Calu3 (cell line): ENCODE measurements at regions not wholly inside any gene's neighbourhood (a gene's known extent, or its start where the extent isn't known, plus 50 kb on each side); places are given as distances from the start of the nearest gene placed in this dataset.
"Not testable (repeated sequence)": the region's sequence is repeated elsewhere in the genome, so short reads cannot be mapped to it uniquely, and the experiment has no call there.

Source experiments
- BruUV-seq: library from RNA; stranded (reverse); fragments of 400-500 nt; replicated peaks from 2 replicates; lab custom pipeline; 2021; lab: Mats Ljungman, UMichigan
- CTCF ChIA-PET: fragments of 300-600 bp; sonication (Branson Sonifier 250); formaldehyde crosslinking; loops from one replicate; lab custom pipeline; 2022; ENCODE audit warnings: antibody characterized with exemption; lab: Charles Lee
- DNase-seq: peaks from one replicate; pipeline ENCODE4 v3.0.0; 2022
- H3K27ac Mint-ChIP-seq: one replicate; pipeline ENCODE4 v1.8.0; 2022; ENCODE audit warnings: mixed read lengths; ENCODE audit not compliant: unreplicated experiment
- H3K27me3 Mint-ChIP-seq: one replicate; pipeline ENCODE4 v1.8.0; 2022; ENCODE audit warnings: mixed read lengths; ENCODE audit not compliant: unreplicated experiment
- H3K36me3 Mint-ChIP-seq: one replicate; pipeline ENCODE4 v1.8.0; 2022; ENCODE audit warnings: mild to moderate bottlenecking, moderate library complexity, mixed read lengths; ENCODE audit not compliant: insufficient read depth, unreplicated experiment
- H3K4me1 Mint-ChIP-seq: one replicate; pipeline ENCODE4 v1.8.0; 2022; ENCODE audit warnings: mild to moderate bottlenecking, low read depth, mixed read lengths; ENCODE audit not compliant: unreplicated experiment
- H3K4me3 Mint-ChIP-seq: one replicate; pipeline ENCODE4 v1.8.0; 2022; ENCODE audit warnings: mild to moderate bottlenecking, low read depth, moderate library complexity, mixed read lengths; ENCODE audit not compliant: unreplicated experiment
- H3K9me3 Mint-ChIP-seq: one replicate; pipeline ENCODE4 v1.8.0; 2022; ENCODE audit warnings: low read depth, mixed read lengths; ENCODE audit not compliant: unreplicated experiment
- intact Hi-C: fragments of 100-400 bp; cut with micrococcal nuclease; formaldehyde crosslinking; loops from one replicate; pipeline ENCODE4 v1.10.0; 2022; ENCODE audit not compliant: unreplicated experiment
- TF ChIP-seq, protein P1 (sequence below): fragments of 200-600 bp; IDR thresholded peaks from one replicate; pipeline ENCODE4 v1.8.0; 2022; ENCODE audit warnings: antibody characterized with exemption; ENCODE audit not compliant: unreplicated experiment

DNA sequence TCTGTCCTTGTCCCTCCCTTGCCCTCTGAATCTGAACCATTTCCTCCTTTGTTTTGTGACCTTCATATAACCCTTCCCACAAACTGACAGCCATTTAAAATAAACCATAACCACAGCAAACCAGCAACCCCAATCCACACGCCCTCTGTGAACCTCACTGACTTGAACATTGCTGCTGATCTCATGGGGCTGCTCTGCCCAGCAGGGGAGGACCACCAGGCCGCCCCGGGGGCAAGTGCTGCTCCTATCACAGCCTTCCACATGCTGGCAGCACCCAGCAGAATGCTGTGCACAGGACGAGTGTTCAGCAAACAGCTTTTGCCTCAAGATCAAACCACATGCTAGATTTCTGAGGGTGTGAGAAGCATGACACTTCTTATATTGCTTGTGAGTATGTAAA, 73.9 kb upstream of the UXS1 start:
- no peak for DNase-seq
- peaks cover 13% of the 10 kb centered on the region for H3K36me3 Mint-ChIP-seq
- intact Hi-C loops, result loop anchor here (10.0 kb wide), 1 partner anchor 163 kb away; no protein-coding TSS in a partner anchor

DNA sequence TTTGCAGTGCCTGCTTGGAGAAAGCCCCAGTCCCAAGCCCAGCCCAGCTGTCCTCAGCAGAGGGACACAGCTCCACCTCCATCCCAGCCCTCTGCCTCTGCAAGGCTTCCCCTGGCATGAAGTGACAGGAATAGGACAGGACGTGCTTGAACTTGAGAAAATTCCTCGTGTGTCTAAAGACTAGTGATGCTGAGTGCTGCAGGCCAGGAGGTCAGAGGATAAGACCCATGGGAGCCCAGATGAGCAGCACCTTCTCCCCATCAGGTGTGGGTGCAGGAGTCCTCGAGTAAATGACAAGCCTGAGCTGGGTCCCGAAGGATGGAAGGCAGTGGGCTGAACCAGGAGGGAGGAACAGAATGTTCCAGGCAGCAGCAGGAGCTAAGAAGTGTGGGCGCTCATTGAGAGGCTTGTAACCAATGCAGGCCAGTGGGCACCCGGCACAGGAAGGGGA, 67.8 kb upstream of the UXS1 start:
- Mint-ChIP-seq H3K27ac (no peak overlapping the region), H3K27me3 (no peaks in the 10 kb centered on the region), H3K4me3 (no peak overlapping the region), H3K9me3 (no peaks in the 10 kb centered on the region), H3K4me1 (no peaks in the 10 kb centered on the region), H3K36me3 (no peaks in the 10 kb centered on the region)
- CTCF ChIA-PET, result no interaction called here
- no TSS peak for BruUV-seq
- intact Hi-C loops, result loop anchor here (10.0 kb wide), 1 partner anchor 157 kb away; no protein-coding TSS in a partner anchor
- no peak for DNase-seq
- TF ChIP-seq, protein P1, sequence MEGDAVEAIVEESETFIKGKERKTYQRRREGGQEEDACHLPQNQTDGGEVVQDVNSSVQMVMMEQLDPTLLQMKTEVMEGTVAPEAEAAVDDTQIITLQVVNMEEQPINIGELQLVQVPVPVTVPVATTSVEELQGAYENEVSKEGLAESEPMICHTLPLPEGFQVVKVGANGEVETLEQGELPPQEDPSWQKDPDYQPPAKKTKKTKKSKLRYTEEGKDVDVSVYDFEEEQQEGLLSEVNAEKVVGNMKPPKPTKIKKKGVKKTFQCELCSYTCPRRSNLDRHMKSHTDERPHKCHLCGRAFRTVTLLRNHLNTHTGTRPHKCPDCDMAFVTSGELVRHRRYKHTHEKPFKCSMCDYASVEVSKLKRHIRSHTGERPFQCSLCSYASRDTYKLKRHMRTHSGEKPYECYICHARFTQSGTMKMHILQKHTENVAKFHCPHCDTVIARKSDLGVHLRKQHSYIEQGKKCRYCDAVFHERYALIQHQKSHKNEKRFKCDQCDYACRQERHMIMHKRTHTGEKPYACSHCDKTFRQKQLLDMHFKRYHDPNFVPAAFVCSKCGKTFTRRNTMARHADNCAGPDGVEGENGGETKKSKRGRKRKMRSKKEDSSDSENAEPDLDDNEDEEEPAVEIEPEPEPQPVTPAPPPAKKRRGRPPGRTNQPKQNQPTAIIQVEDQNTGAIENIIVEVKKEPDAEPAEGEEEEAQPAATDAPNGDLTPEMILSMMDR, result no peak

More for the DNA sequence above, 73.9 kb upstream of the UXS1 start:
- Mint-ChIP-seq H3K4me3 (no peak overlapping the region), H3K27ac (no peak overlapping the region), H3K4me1 (peaks cover 9% of the 10 kb centered on the region), H3K9me3 (no peaks in the 10 kb centered on the region), H3K27me3 (no peaks in the 10 kb centered on the region)
- TF ChIP-seq, protein P1, result no peak
- CTCF ChIA-PET, result interaction anchor here (0.6 kb wide), 1 partner anchor 278 kb away, joined by 4 read pairs; no protein-coding TSS in a partner anchor
- BruUV-seq, result no TSS peak

DNA sequence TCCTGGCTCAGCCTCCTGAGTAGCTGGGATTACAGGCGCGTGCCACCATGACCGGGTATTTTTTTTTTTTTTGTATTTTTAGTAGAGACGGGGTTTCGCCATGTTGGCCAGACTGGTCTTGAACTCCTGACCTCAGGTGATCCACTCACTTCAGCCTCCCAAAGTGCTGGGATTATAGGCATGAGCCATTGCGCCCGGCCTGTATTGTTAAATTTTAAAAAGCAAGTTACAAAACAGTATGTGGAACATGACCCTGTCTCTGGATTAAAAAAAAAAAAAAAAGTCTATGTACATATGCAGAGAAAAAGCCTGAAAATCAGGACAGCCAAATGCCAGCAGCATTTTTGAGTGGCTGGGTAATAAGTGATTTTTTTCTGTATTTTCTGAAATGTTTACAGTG, 64.8 kb upstream of the UXS1 start:
- H3K4me1 Mint-ChIP-seq, H3K27ac Mint-ChIP-seq, BruUV-seq, H3K9me3 Mint-ChIP-seq, H3K4me3 Mint-ChIP-seq, CTCF ChIA-PET, intact Hi-C loops, H3K27me3 Mint-ChIP-seq, DNase-seq, H3K36me3 Mint-ChIP-seq: not testable (repeated sequence)

DNA sequence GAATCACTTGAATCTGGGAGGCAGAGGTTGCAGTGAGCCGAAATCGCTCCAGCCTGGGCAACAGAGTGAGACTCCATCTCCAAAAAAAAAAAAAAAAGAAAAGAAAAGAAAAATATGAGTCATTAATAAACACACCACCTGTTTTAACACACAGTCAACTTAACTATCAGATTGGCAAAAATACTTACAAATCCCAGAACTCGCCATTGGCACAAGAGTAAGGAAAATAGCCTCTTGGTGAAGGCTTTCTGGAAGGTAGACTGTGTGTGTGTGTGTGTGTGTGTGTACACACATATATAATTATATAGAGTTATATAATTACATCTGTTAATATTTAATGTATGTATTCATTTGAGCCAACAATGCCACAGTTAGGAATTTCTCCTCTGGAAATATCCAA, 63.7 kb upstream of the UXS1 start:
- CTCF ChIA-PET, result no interaction called here
- no peak overlapping the region for H3K27ac Mint-ChIP-seq
- no peak overlapping the region for H3K4me3 Mint-ChIP-seq
- intact Hi-C loops, result no loop called here
- TF ChIP-seq, protein P1, result no peak
- no peaks in the 10 kb centered on the region for H3K36me3 Mint-ChIP-seq
- no TSS peak for BruUV-seq
- no peak for DNase-seq
- no peaks in the 10 kb centered on the region for H3K9me3 Mint-ChIP-seq
- no peaks in the 10 kb centered on the region for H3K27me3 Mint-ChIP-seq
- H3K4me1 Mint-ChIP-seq, result no peaks in the 10 kb centered on the region

DNA sequence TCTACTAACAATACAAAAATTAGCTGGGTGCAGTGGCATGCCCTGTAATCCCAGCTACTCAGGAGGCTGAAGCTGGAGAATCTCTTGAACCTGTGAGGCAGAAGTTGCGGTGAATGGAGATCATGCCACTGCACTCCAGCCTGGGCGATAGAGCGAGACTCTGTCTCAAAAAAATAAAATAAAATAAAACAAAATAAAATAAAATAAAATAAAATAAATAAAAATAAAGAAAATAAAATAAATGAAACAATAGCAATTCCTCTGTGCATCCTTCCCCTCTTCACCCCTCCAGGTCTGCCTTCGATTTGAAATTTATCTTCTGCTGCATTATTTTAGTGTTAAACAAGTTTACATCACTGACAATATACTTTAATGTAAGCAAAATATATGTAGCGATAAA, 63.0 kb upstream of the UXS1 start:
- DNase-seq, result no peak
- Mint-ChIP-seq H3K9me3 (no peaks in the 10 kb centered on the region), H3K4me3 (no peak overlapping the region), H3K27ac (no peak overlapping the region), H3K4me1 (no peaks in the 10 kb centered on the region), H3K27me3 (no peaks in the 10 kb centered on the region), H3K36me3 (no peaks in the 10 kb centered on the region)
- intact Hi-C loops, result no loop called here
- TF ChIP-seq, protein P1, result no peak
- BruUV-seq, result no TSS peak
- CTCF ChIA-PET, result no interaction called here

DNA sequence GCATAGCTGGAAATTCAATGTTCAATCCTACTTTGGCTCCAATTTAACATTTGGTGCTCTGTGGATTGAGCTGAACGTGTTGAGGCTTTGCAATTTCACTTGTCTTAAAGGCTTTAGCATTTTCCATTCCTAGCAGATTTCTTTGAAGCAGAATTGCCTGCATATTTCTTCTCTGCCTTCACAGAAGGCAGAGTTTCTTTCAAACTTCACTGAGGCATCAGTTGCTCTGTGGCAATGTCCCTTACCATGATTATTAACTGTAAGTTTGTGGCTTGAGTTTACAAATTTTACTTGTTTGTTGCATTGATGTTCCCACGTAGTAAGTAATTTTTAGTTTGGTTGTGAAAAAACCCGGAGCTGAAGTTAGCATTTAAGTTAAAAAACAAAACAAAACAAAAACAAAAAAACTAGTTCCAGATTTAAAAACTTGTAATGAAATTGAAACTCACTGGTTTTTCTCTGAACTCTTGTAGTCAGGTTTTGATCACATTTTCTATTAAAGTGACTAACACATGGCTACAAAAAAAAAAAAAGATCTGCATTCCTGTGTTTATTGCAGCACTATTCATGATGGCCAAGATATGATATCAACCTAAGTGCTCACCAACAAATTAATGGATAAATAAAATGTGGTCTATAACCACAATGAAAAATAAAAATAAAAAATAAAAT, 55.2 kb upstream of the UXS1 start:
- BruUV-seq, H3K4me1 Mint-ChIP-seq, H3K27me3 Mint-ChIP-seq, H3K36me3 Mint-ChIP-seq, intact Hi-C loops, CTCF ChIA-PET, DNase-seq, H3K9me3 Mint-ChIP-seq, H3K4me3 Mint-ChIP-seq, H3K27ac Mint-ChIP-seq: not testable (repeated sequence)
